ENCODE measurements at regions not wholly inside any gene's neighbourhood (a gene's known extent, or its start where the extent isn't known, plus 50 kb on each side); places are given as distances from the start of the nearest gene placed in this dataset.

- TF ChIP-seq POLR2AphosphoS5 (IDR thresholded peaks at IDR 0.05) (no peak), POLR2A (IDR thresholded peaks at IDR 0.05) (no peak), EP300 (IDR thresholded peaks at IDR 0.05; ENCODE audit: low read depth) (no peak)
- TF ChIP-seq, protein P1, sequence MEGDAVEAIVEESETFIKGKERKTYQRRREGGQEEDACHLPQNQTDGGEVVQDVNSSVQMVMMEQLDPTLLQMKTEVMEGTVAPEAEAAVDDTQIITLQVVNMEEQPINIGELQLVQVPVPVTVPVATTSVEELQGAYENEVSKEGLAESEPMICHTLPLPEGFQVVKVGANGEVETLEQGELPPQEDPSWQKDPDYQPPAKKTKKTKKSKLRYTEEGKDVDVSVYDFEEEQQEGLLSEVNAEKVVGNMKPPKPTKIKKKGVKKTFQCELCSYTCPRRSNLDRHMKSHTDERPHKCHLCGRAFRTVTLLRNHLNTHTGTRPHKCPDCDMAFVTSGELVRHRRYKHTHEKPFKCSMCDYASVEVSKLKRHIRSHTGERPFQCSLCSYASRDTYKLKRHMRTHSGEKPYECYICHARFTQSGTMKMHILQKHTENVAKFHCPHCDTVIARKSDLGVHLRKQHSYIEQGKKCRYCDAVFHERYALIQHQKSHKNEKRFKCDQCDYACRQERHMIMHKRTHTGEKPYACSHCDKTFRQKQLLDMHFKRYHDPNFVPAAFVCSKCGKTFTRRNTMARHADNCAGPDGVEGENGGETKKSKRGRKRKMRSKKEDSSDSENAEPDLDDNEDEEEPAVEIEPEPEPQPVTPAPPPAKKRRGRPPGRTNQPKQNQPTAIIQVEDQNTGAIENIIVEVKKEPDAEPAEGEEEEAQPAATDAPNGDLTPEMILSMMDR (IDR thresholded peaks at IDR 0.05), result no peak
- DNase-seq, result no peak
- 73 to 74% methylated on average over 3 to 7 of the region's 7 CpGs for WGBS, 2 donors (ENCODE audit: low coverage in 1 of 2)
- H3K4me3 ChIP-seq, result no peak overlapping the region
- H3K9me3 ChIP-seq, result no peaks in the 10 kb centered on the region
- peaks cover 3% of the 10 kb centered on the region for H3K27me3 ChIP-seq
- intact Hi-C loops (cut with DNase I; ENCODE audit: low total_unique reads), result no loop called here
- H3K36me3 ChIP-seq, result no peaks in the 10 kb centered on the region
- H3K27ac ChIP-seq, result no peak overlapping the region
- in situ Hi-C loops (cut with MboI; ENCODE audit: low pct_ligation_motif_present in 1 of 4, low pct_unique_long_range_greater_than_20kb in 1 of 4, low sequenced_read_pairs in 3 of 4), result no loop called here
- no peaks in the 10 kb centered on the region for H3K4me1 ChIP-seq
Observed at GRCh38 chr16:73299346-73299745, 251.4 kb upstream of the ZFHX3 start.

- intact Hi-C loops (cut with DNase I; ENCODE audit: low total_unique reads) (no loop called here), in situ Hi-C loops (cut with MboI; ENCODE audit: low pct_ligation_motif_present in 1 of 4, low pct_unique_long_range_greater_than_20kb in 1 of 4, low sequenced_read_pairs in 3 of 4) (no loop called here)
- no peaks in the 10 kb centered on the region for H3K36me3 ChIP-seq
- no peak for DNase-seq
- 75 to 77% methylated on average over 2 to 3 of the region's 3 CpGs for WGBS, 2 donors (ENCODE audit: low coverage in 1 of 2)
- no peak overlapping the region for H3K4me3 ChIP-seq
- no peaks in the 10 kb centered on the region for H3K9me3 ChIP-seq
- no peaks in the 10 kb centered on the region for H3K4me1 ChIP-seq
- H3K27ac ChIP-seq, result no peak overlapping the region
- no peak for TF ChIP-seq POLR2AphosphoS5 (IDR thresholded peaks at IDR 0.05)
- no peak for TF ChIP-seq EP300 (IDR thresholded peaks at IDR 0.05; ENCODE audit: low read depth)
- no peak for TF ChIP-seq POLR2A (IDR thresholded peaks at IDR 0.05)
- TF ChIP-seq, protein P1 (IDR thresholded peaks at IDR 0.05), result no peak
- H3K27me3 ChIP-seq, result no peaks in the 10 kb centered on the region
Observed at GRCh38 chr16:73298562-73298961, 250.6 kb upstream of the ZFHX3 start.

DNA sequence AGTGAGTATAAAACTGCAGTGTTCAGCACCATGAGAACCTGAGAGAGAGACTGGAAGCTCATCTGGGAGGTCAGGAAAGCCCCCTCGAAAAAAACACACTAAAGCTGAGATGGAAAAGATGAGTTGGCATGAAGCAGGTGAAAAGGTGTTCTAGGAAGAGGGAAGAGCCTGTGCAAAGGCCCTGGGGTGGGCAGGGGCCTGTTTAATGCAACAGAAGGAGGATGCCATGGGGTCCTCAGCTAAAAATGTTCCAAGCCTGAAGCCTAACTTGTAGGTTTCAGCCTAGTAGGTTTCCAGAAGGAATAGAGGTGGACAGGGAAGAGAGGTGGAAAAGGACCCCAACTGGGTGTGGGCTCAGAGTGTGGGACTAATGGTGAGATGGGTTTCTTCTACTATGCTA lies 242.3 kb upstream of the ZFHX3 start:
- H3K27ac ChIP-seq, result no peak overlapping the region
- no peaks in the 10 kb centered on the region for H3K27me3 ChIP-seq
- H3K9me3 ChIP-seq, result no peaks in the 10 kb centered on the region
- H3K4me3 ChIP-seq, result no peak overlapping the region
- TF ChIP-seq EP300 (IDR thresholded peaks at IDR 0.05; ENCODE audit: low read depth) (no peak), POLR2AphosphoS5 (IDR thresholded peaks at IDR 0.05) (no peak), POLR2A (IDR thresholded peaks at IDR 0.05) (no peak)
- TF ChIP-seq, protein P1 (IDR thresholded peaks at IDR 0.05), result no peak
- in situ Hi-C loops (cut with MboI; ENCODE audit: low pct_ligation_motif_present in 1 of 4, low pct_unique_long_range_greater_than_20kb in 1 of 4, low sequenced_read_pairs in 3 of 4) (no loop called here), intact Hi-C loops (cut with DNase I; ENCODE audit: low total_unique reads) (no loop called here)
- H3K4me1 ChIP-seq, result no peaks in the 10 kb centered on the region
- H3K36me3 ChIP-seq, result no peaks in the 10 kb centered on the region
- no peak for DNase-seq
- WGBS, 2 donors (ENCODE audit: low coverage in 1 of 2), result 68 to 100% methylated on average over 1 of the region's 1 CpG

GRCh38 chr16:73289232-73289631 lies 241.3 kb upstream of the ZFHX3 start:
- Histone ChIP-seq H3K4me3 (no peak overlapping the region), H3K4me1 (no peaks in the 10 kb centered on the region), H3K27me3 (no peaks in the 10 kb centered on the region), H3K36me3 (no peaks in the 10 kb centered on the region), H3K27ac (no peak overlapping the region), H3K9me3 (no peaks in the 10 kb centered on the region)
- TF ChIP-seq POLR2AphosphoS5 (IDR thresholded peaks at IDR 0.05) (no peak), POLR2A (IDR thresholded peaks at IDR 0.05) (no peak), EP300 (IDR thresholded peaks at IDR 0.05; ENCODE audit: low read depth) (no peak)
- TF ChIP-seq, protein P1 (IDR thresholded peaks at IDR 0.05), result no peak
- in situ Hi-C loops (cut with MboI; ENCODE audit: low pct_ligation_motif_present in 1 of 4, low pct_unique_long_range_greater_than_20kb in 1 of 4, low sequenced_read_pairs in 3 of 4), result no loop called here
- DNase-seq, result no peak
- 55 to 72% methylated on average over 2 to 4 of the region's 4 CpGs for WGBS, 2 donors (ENCODE audit: low coverage in 1 of 2)
- intact Hi-C loops (cut with DNase I; ENCODE audit: low total_unique reads), result no loop called here
